ENCODE measurements at regions not wholly inside any gene's neighbourhood (a gene's known extent, or its start where the extent isn't known, plus 50 kb on each side); places are given as distances from the start of the nearest gene placed in this dataset.

DNA sequence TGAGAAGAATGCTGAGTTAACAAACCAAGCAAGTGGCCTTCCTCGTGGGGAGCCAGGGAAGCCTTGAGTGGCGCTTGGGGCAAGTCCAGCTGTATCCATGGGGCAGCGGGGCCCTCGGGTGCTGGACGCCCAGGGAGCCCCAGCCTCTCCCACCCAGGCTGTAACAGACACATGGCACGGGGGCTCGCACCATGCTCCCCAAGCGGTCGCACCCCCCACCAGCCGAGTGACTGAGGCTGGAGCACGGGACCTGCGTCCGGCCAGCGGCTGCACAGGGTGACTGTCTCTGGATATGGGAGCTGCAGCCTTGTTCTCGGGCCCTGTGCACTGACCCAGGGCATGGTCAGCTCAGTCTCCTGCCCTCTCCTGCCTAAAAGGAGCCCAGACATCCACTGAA lies 53.9 kb upstream of the ACTRT2 start:
- ChIA-PET CTCF (ENCODE audit: partially characterized antibody) (no interaction called here), POLR2A (ENCODE audit: partially characterized antibody) (no interaction called here)
- Histone ChIP-seq H2BK20ac (ENCODE audit: low read length) (no peak overlapping the region), H2AK5ac (ENCODE audit: low read depth, low read length) (no peak overlapping the region), H3K14ac (ENCODE audit: insufficient read length) (no peak overlapping the region), H3K4me2 (ENCODE audit: insufficient read depth in 1 of 2, low read depth in 2 of 2, low read length in 2 of 2) (no peak overlapping the region), H3K79me2 (ENCODE audit: control insufficient read depth in 1 of 2, insufficient read depth in 2 of 2, low read length in 2 of 2) (no peaks in the 10 kb centered on the region), H2BK15ac (ENCODE audit: low read length) (no peak overlapping the region), H3K56ac (replicated peaks; ENCODE audit: insufficient read length, low read depth, low read length) (no peak overlapping the region), H2BK120ac (replicated peaks; ENCODE audit: low read depth, low read length) (no peak overlapping the region), H3K36me3 (ENCODE audit: control insufficient read depth in 2 of 4, insufficient read depth in 4 of 4, low read length in 3 of 4) (no peaks in the 10 kb centered on the region), H4K8ac (ENCODE audit: extremely low read depth, insufficient read depth, low read length) (no peak overlapping the region), H4K5ac (ENCODE audit: insufficient read length, low read depth, low read length) (no peak overlapping the region), H3K27ac (ENCODE audit: low read depth, low read length) (no peak overlapping the region), H3K9ac (replicated peaks in 1 of 4; ENCODE audit: extremely low read depth in 1 of 4, low read depth in 3 of 4, low read length in 3 of 4) (no peak overlapping the region), H2BK12ac (ENCODE audit: low read depth, low read length) (no peak overlapping the region), H4K20me1 (replicated peaks in 1 of 2; ENCODE audit: control insufficient read depth in 1 of 2, insufficient read depth in 2 of 2, low read length in 2 of 2) (peaks cover 0 to 5% of the 10 kb centered on the region in 2 experiments), H3K23ac (ENCODE audit: insufficient read length) (no peak overlapping the region), H3K4ac (replicated peaks; ENCODE audit: insufficient read length, low read depth, low read length) (no peak overlapping the region), H2BK5ac (ENCODE audit: low read depth, low read length) (no peak overlapping the region), H3K4me3 (ENCODE audit: extremely low read depth in 1 of 4, insufficient read depth in 2 of 4, low read depth in 3 of 4, low read length in 4 of 4) (no peak overlapping the region), H3K23me2 (ENCODE audit: low read depth, low read length) (peaks cover 12% of the 10 kb centered on the region; the same call in 1 of the 2 replicates), H3K79me1 (ENCODE audit: low read depth, low read length) (no peaks in the 10 kb centered on the region), H3K9me3 (ENCODE audit: insufficient read depth in 2 of 2, low read depth in 1 of 2, low read length in 1 of 2) (peaks cover 88 to 99% of the 10 kb centered on the region in 2 experiments), H3K27me3 (replicated peaks in 1 of 4; ENCODE audit: control insufficient read depth in 3 of 4, extremely low read depth in 1 of 4, insufficient read depth in 3 of 4, low read length in 3 of 4) (no peaks in the 10 kb centered on the region), H3K4me1 (replicated peaks in 1 of 4; ENCODE audit: control insufficient read depth in 3 of 4, insufficient read depth in 4 of 4, low read length in 3 of 4) (no peaks in the 10 kb centered on the region; a peak in 1 of 7 replicates), H3K18ac (ENCODE audit: extremely low read depth, low read length) (no peak overlapping the region), H4K91ac (replicated peaks; ENCODE audit: insufficient read length, low read length) (no peak overlapping the region), H2AFZ (ENCODE audit: low read length) (no peak overlapping the region)
- no peak for DNase-seq (ENCODE audit: low read depth in 1 of 2, low spot score in 2 of 2)
- FAIRE-seq, result no peak
- WGBS, 2 experiments (ENCODE audit: extremely low coverage in 1 of 2, insufficient coverage in 1 of 2, insufficient read length in 1 of 2, insufficient replicate concordance in 2 of 2, low coverage in 1 of 2, low lambda C conversion rate in 2 of 2, missing lambda C conversion rate in 1 of 2), result 86% methylated on average over 14 of the region's 15 CpGs; no CpG with 5 or more reads in 1 of the 2 experiments
- TF ChIP-seq ZNF274 (IDR thresholded peaks at IDR 0.05; ENCODE audit: borderline replicate concordance, extremely low read depth, low read length) (no peak), RFX5 (IDR thresholded peaks at IDR 0.05; ENCODE audit: borderline replicate concordance, low read depth, low read length) (no peak), TAF7 (optimal IDR thresholded peaks at IDR 0.05; ENCODE audit: borderline replicate concordance, low read depth, low read length) (no peak), HDAC2 (IDR thresholded peaks at IDR 0.05; ENCODE audit: borderline replicate concordance in 1 of 2, low read depth in 2 of 2, low read length in 2 of 2) (no peak), RAD21 (IDR thresholded peaks at IDR 0.05 in 1 of 2, conservative IDR thresholded peaks at IDR 0.05 in 1 of 2; ENCODE audit: low read depth in 2 of 2, low read length in 2 of 2) (no peak), CTBP2 (IDR thresholded peaks at IDR 0.05; ENCODE audit: borderline replicate concordance, insufficient read depth, insufficient read length, low read length) (no peak), TBP (IDR thresholded peaks at IDR 0.05; ENCODE audit: low read depth, low read length) (no peak), KDM4A (IDR thresholded peaks at IDR 0.05; ENCODE audit: low read depth, low read length, severe bottlenecking) (no peak), KDM1A (IDR thresholded peaks at IDR 0.05; ENCODE audit: borderline replicate concordance, low read length) (no peak), CREB1 (IDR thresholded peaks at IDR 0.05) (no peak), BACH1 (IDR thresholded peaks at IDR 0.05; ENCODE audit: low read length) (no peak), TAF1 (IDR thresholded peaks at IDR 0.05; ENCODE audit: low read depth, low read length) (no peak)
- TF ChIP-seq, protein P1, sequence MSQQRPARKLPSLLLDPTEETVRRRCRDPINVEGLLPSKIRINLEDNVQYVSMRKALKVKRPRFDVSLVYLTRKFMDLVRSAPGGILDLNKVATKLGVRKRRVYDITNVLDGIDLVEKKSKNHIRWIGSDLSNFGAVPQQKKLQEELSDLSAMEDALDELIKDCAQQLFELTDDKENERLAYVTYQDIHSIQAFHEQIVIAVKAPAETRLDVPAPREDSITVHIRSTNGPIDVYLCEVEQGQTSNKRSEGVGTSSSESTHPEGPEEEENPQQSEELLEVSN (IDR thresholded peaks at IDR 0.05), result no peak
- TF ChIP-seq, protein P2, sequence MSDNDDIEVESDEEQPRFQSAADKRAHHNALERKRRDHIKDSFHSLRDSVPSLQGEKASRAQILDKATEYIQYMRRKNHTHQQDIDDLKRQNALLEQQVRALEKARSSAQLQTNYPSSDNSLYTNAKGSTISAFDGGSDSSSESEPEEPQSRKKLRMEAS (IDR thresholded peaks at IDR 0.05), result no peak
